GM23338 (cell line): ENCODE measurements at regions not wholly inside any gene's neighbourhood (a gene's known extent, or its start where the extent isn't known, plus 50 kb on each side); places are given as distances from the start of the nearest gene placed in this dataset.

Experiments
- ATAC-seq: fragments of 200-7000 bp; cut with Tn5 transposase; 3 replicates; pipeline ENCODE4 v1.9.1; 2020
- DNase-seq: peaks from one replicate; pipeline ENCODE4 v3.0.0-alpha.2; 2015; ENCODE audit warnings: low spot score
- H2AFZ ChIP-seq: fragments of 200-600 bp; sonication (generic); 2 replicates; pipeline ENCODE4 v1.8.0; 2016; ENCODE audit warnings: antibody characterized with exemption, mild to moderate bottlenecking, moderate library complexity
- H3F3A ChIP-seq: fragments of 200-600 bp; sonication (generic); replicated peaks from 2 replicates; pipeline ENCODE4 v1.8.0; 2017; ENCODE audit warnings: antibody characterized with exemption, mixed run types, low read depth
- H3K27ac ChIP-seq: fragments of 200-600 bp; sonication (generic); 2 replicates; pipeline ENCODE4 v1.6.1; 2016; ENCODE audit warnings: low read depth
- H3K27me3 ChIP-seq: fragments of 200-600 bp; sonication (generic); 2 replicates; pipeline ENCODE4 v1.8.0; 2016; ENCODE audit warnings: mild to moderate bottlenecking, mixed run types, moderate library complexity; ENCODE audit not compliant: insufficient read depth
- H3K36me3 ChIP-seq: fragments of 200-600 bp; sonication (generic); 2 replicates; pipeline ENCODE4 v1.8.0; 2016; ENCODE audit warnings: mild to moderate bottlenecking; ENCODE audit not compliant: insufficient read depth
- H3K4me1 ChIP-seq: fragments of 200-600 bp; sonication (generic); 2 replicates; pipeline ENCODE4 v1.8.0; 2016; ENCODE audit warnings: mild to moderate bottlenecking, moderate library complexity; ENCODE audit not compliant: insufficient read depth
- H3K4me2 ChIP-seq: fragments of 200-600 bp; sonication (generic); 2 replicates; pipeline ENCODE4 v1.7.1; 2017; ENCODE audit warnings: mixed run types
- H3K4me3 ChIP-seq: fragments of 200-600 bp; sonication (generic); 2 replicates; pipeline ENCODE4 v1.6.1; 2016; ENCODE audit warnings: mixed run types
- H3K79me2 ChIP-seq: fragments of 200-600 bp; sonication (generic); replicated peaks from 2 replicates; pipeline ENCODE4 v1.8.0; 2017; ENCODE audit warnings: mild to moderate bottlenecking; ENCODE audit not compliant: insufficient read depth
- H3K9me2 ChIP-seq: fragments of 200-600 bp; sonication (generic); 2 replicates; pipeline ENCODE4 v1.8.0; 2017; ENCODE audit not compliant: insufficient read depth
- H4K20me1 ChIP-seq: fragments of 200-600 bp; sonication (generic); replicated peaks from 2 replicates; pipeline ENCODE4 v1.8.0; 2017; ENCODE audit warnings: mild to moderate bottlenecking; ENCODE audit not compliant: insufficient read depth
- H3K27ac Mint-ChIP-seq: 2 replicates; pipeline ENCODE4 v1.8.0; 2020; ENCODE audit warnings: inconsistent platforms, mild to moderate bottlenecking, moderate library complexity, mixed read lengths
- H3K27me3 Mint-ChIP-seq: 3 replicates; pipeline ENCODE4 v1.8.0; 2022; ENCODE audit warnings: low read depth, mild to moderate bottlenecking, moderate library complexity, mixed read lengths, inconsistent platforms; ENCODE audit not compliant: insufficient read depth, poor library complexity
- H3K36me3 Mint-ChIP-seq: 3 replicates; pipeline ENCODE4 v1.8.0; 2021; ENCODE audit warnings: low read depth, mild to moderate bottlenecking, inconsistent platforms, moderate library complexity, mixed read lengths
- H3K4me1 Mint-ChIP-seq: 3 replicates; pipeline ENCODE4 v1.8.0; 2020; ENCODE audit warnings: mild to moderate bottlenecking, inconsistent platforms, mixed read lengths
- H3K4me3 Mint-ChIP-seq: 3 replicates; pipeline ENCODE4 v1.8.0; 2021; ENCODE audit warnings: moderate library complexity, mild to moderate bottlenecking, inconsistent platforms, mixed read lengths
- H3K9me3 Mint-ChIP-seq: 3 replicates; pipeline ENCODE4 v1.8.0; 2020; ENCODE audit warnings: moderate library complexity, mild to moderate bottlenecking, inconsistent platforms, mixed read lengths
- CREB1 ChIP-seq: fragments of 250-450 bp; sonication (Bioruptor Pico); IDR thresholded peaks from 2 replicates; pipeline ENCODE4 v1.5.0; 2020; ENCODE audit warnings: low read depth, mild to moderate bottlenecking, moderate library complexity
- CTCF ChIP-seq, 2 experiments: fragments of 200-600 bp in 1 of 2; sonication (generic) in 1 of 2; conservative IDR thresholded peaks; 2 replicates each; pipeline versions ENCODE4 v1.5.1 to v1.6.1; 2016 to 2017; ENCODE audit warnings: antibody characterized with exemption in 2 of 2, low read depth in 2 of 2, mild to moderate bottlenecking in 2 of 2, moderate library complexity in 1 of 2
- ETS1 ChIP-seq: IDR thresholded peaks from 2 replicates; pipeline ENCODE4 v1.6.1; 2016; ENCODE audit warnings: antibody characterized with exemption
- EZH2 ChIP-seq: fragments of 200-600 bp; sonication (generic); IDR thresholded peaks from one replicate; pipeline ENCODE4 v1.8.0; 2017; ENCODE audit warnings: antibody characterized with exemption, mild to moderate bottlenecking, low read depth; ENCODE audit not compliant: unreplicated experiment
- EZH2phosphoT487 ChIP-seq: fragments of 200-600 bp; sonication (generic); IDR thresholded peaks from one replicate; pipeline ENCODE4 v1.8.1; 2018; ENCODE audit warnings: antibody characterized with exemption; ENCODE audit not compliant: unreplicated experiment
- JUNB ChIP-seq: IDR thresholded peaks from one replicate; pipeline ENCODE4 v1.6.1; 2016; ENCODE audit warnings: antibody characterized with exemption; ENCODE audit not compliant: unreplicated experiment
- NANOG ChIP-seq: IDR thresholded peaks from 2 replicates; pipeline ENCODE4 v1.6.1; 2016; ENCODE audit warnings: antibody characterized with exemption, borderline replicate concordance
- POLR2AphosphoS5 ChIP-seq: IDR thresholded peaks from 2 replicates; pipeline ENCODE4 v1.6.1; 2016; ENCODE audit warnings: antibody characterized with exemption, low read depth
- REST ChIP-seq: IDR thresholded peaks from one replicate; pipeline ENCODE4 v1.6.1; 2018; ENCODE audit warnings: antibody characterized with exemption; ENCODE audit not compliant: unreplicated experiment
- STAT1 ChIP-seq: IDR thresholded peaks from one replicate; pipeline ENCODE4 v1.6.1; 2016; ENCODE audit warnings: antibody characterized with exemption; ENCODE audit not compliant: unreplicated experiment
- ZNF114 ChIP-seq: fragments of 250-450 bp; sonication (Bioruptor Pico); IDR thresholded peaks from 2 replicates; pipeline ENCODE4 v1.5.0; 2020; ENCODE audit warnings: mild to moderate bottlenecking, moderate library complexity
- ZNF331 ChIP-seq: fragments of 250-450 bp; sonication (Bioruptor Pico); IDR thresholded peaks from 2 replicates; pipeline ENCODE4 v1.5.0; 2020; ENCODE audit warnings: low read depth, mild to moderate bottlenecking, moderate library complexity
- ZNF462 ChIP-seq: fragments of 250-450 bp; sonication (Bioruptor Pico); IDR thresholded peaks from 2 replicates; pipeline ENCODE4 v1.5.0; 2020; ENCODE audit warnings: mild to moderate bottlenecking, moderate library complexity

- peak overlapping the region; percentile 68 for H3K4me2 ChIP-seq
- H4K20me1 ChIP-seq, result no peaks in the 10 kb centered on the region
- peaks cover 5% of the 10 kb centered on the region for H3K27me3 Mint-ChIP-seq
- peaks cover 13% of the 10 kb centered on the region; the same call in 1 of the 2 replicates for H3K36me3 ChIP-seq
- H3K27ac Mint-ChIP-seq, result peak overlapping the region; percentile 63
- H3K36me3 Mint-ChIP-seq, result peaks cover 27% of the 10 kb centered on the region
- H3K9me2 ChIP-seq, result no peaks in the 10 kb centered on the region
- no peak overlapping the region for H3K4me3 Mint-ChIP-seq
- no peaks in the 10 kb centered on the region for H3K27me3 ChIP-seq
- H3K4me1 Mint-ChIP-seq, result peaks cover 26% of the 10 kb centered on the region
- H3F3A ChIP-seq, result no peaks in the 10 kb centered on the region
- H3K4me3 ChIP-seq, result peak overlapping the region; percentile 13; the same call in 1 of the 2 replicates
- TF ChIP-seq STAT1 (no peak), POLR2AphosphoS5 (no peak), ZNF331 (CRISPR knock-in tag) (no peak), JUNB (no peak), ETS1 (no peak), CTCF (conservative IDR thresholded peaks at IDR 0.05; ENCODE audit: low read depth in 2 of 2) (no peak), ZNF114 (CRISPR knock-in tag) (no peak), ZNF462 (CRISPR knock-in tag) (no peak), NANOG (no peak), EZH2 (no peak), EZH2phosphoT487 (no peak), REST (no peak), CREB1 (CRISPR knock-in tag) (no peak)
- H3K79me2 ChIP-seq, result no peaks in the 10 kb centered on the region
- peak; percentile 75 for ATAC-seq
- peak overlapping the region; percentile 60; the same call in 1 of the 2 replicates for H3K27ac ChIP-seq
- H3K4me1 ChIP-seq, result peaks cover 29% of the 10 kb centered on the region
- H2AFZ ChIP-seq, result peak overlapping the region; percentile 85
- peak; percentile 54 for DNase-seq
- H3K9me3 Mint-ChIP-seq, result peaks cover 30% of the 10 kb centered on the region
Measured at GRCh38 chr9:29514336-29514735, 1941.1 kb upstream of the C9orf72 start.
